SJCRH30 (cell line): ENCODE measurements at regions not wholly inside any gene's neighbourhood (a gene's known extent, or its start where the extent isn't known, plus 50 kb on each side); places are given as distances from the start of the nearest gene placed in this dataset.

ENCODE experiments used
- DNase-seq, 2 experiments: peaks; one replicate each; pipeline ENCODE4 v3.0.0-alpha.2; 2015 to 2020
- H3K27ac ChIP-seq: fragments of 250-450 bp; sonication (Bioruptor Pico); 2 replicates; pipeline ENCODE4 v1.5.1; 2020; ENCODE audit warnings: mild to moderate bottlenecking, moderate library complexity
- H3K27me3 ChIP-seq: fragments of 250-450 bp; sonication (Bioruptor Pico); 2 replicates; pipeline ENCODE4 v1.5.1; 2020; ENCODE audit warnings: mild to moderate bottlenecking, moderate library complexity
- H3K36me3 ChIP-seq: fragments of 250-450 bp; sonication (Bioruptor Pico); 2 replicates; pipeline ENCODE4 v1.5.1; 2020; ENCODE audit warnings: mild to moderate bottlenecking, moderate library complexity
- H3K4me1 ChIP-seq: fragments of 250-450 bp; sonication (Bioruptor Pico); 2 replicates; pipeline ENCODE4 v1.5.1; 2020; ENCODE audit warnings: mild to moderate bottlenecking, moderate library complexity
- H3K4me3 ChIP-seq: fragments of 250-450 bp; sonication (Bioruptor Pico); 2 replicates; pipeline ENCODE4 v1.5.1; 2020; ENCODE audit warnings: mild to moderate bottlenecking, moderate library complexity
- H3K9me3 ChIP-seq: fragments of 250-450 bp; sonication (Bioruptor Pico); replicated peaks from 2 replicates; pipeline ENCODE4 v1.5.1; 2020; ENCODE audit warnings: mild to moderate bottlenecking, moderate library complexity

GRCh38 chr10:128687408-128687807, 561.2 kb upstream of the MKI67 start:
- Histone ChIP-seq H3K27me3 (no peaks in the 10 kb centered on the region), H3K36me3 (no peaks in the 10 kb centered on the region), H3K4me3 (no peak overlapping the region), H3K27ac (no peak overlapping the region), H3K4me1 (no peaks in the 10 kb centered on the region), H3K9me3 (no peaks in the 10 kb centered on the region)
- no peak for DNase-seq

DNA sequence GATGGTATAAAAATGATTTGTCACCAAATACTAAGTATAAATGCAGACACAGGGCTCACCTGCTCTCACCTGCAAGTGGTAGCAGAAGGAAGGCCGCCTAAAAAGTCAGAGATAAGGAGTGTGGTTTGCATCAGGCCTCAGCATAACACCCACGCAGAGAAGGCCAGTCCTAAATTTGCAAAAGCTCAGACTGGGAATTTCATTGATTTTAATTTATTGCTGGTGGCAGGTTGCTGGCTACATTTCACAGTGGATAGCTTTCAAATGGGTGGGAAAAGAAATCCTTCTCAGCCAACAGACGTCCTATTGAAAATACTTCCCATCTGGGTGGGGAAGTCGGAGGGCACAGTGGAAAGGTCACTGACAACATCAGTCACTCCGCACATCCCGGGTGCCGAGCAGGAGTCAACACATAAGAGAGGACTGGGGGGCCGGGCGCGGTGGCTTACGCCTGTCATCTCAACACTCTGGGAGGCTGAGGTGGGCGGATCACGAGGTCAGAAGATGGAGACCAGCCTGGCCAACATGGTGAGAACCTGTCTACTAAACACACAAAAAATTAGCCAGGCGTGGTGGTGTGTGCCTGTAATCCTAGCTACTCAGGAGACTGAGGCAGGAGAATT, 561.8 kb upstream of the MKI67 start:
- H3K9me3 ChIP-seq: no peaks in the 10 kb centered on the region
- H3K4me3 ChIP-seq: no peak overlapping the region
- H3K4me1 ChIP-seq: no peaks in the 10 kb centered on the region
- H3K27me3 ChIP-seq: no peaks in the 10 kb centered on the region
- H3K27ac ChIP-seq: no peak overlapping the region
- no peaks in the 10 kb centered on the region for H3K36me3 ChIP-seq
- DNase-seq: no peak

GRCh38 chr10:128689667-128690066, 563.4 kb upstream of the MKI67 start:
- DNase-seq: no peak
- no peak overlapping the region for H3K4me3 ChIP-seq

DNA sequence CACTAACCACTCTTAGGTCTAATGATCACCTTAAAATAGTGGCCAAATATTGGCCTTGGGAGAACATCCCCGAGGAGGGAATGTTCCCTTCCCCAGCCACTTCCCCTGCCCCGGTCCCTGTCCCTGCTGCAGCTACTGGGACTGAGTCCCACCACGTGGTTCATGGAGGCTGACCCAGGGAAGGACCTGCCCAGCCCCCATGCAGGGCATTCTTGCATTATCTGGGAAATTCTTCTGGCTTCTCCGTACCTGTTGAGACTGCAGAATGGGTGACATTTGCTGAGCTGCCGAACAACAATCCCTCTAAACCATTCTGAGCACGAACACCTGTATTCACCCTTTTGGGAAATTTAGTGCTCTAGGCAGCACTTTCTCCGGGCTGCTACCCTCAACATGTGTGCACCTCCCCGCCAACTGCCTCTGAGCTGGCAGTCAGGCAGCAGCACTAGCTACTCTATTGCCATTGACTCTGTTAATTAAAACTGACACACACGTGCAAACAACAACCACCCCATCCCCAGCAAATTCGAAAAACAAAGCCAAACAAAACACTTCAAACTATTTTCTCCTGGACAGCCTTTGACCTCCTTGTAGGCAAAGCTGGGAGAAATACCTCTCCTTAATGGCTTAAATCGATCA, 567.4 kb upstream of the MKI67 start:
- Histone ChIP-seq H3K27me3 (no peaks in the 10 kb centered on the region), H3K4me3 (no peak overlapping the region), H3K36me3 (no peaks in the 10 kb centered on the region), H3K27ac (no peak overlapping the region), H3K4me1 (no peaks in the 10 kb centered on the region), H3K9me3 (no peaks in the 10 kb centered on the region)
- no peak for DNase-seq

More at GRCh38 chr10:128689667-128690066, 563.4 kb upstream of the MKI67 start:
- no peaks in the 10 kb centered on the region for H3K4me1 ChIP-seq
- H3K36me3 ChIP-seq: no peaks in the 10 kb centered on the region
- no peaks in the 10 kb centered on the region for H3K27me3 ChIP-seq
- no peak overlapping the region for H3K27ac ChIP-seq
- no peaks in the 10 kb centered on the region for H3K9me3 ChIP-seq

GRCh38 chr10:128694168-128694850, 568.1 kb upstream of the MKI67 start:
- Histone ChIP-seq H3K4me1 (no peaks in the 10 kb centered on the region), H3K27ac (no peak overlapping the region), H3K36me3 (no peaks in the 10 kb centered on the region), H3K27me3 (no peaks in the 10 kb centered on the region), H3K4me3 (no peak overlapping the region), H3K9me3 (no peaks in the 10 kb centered on the region)
- DNase-seq: no peak

DNA sequence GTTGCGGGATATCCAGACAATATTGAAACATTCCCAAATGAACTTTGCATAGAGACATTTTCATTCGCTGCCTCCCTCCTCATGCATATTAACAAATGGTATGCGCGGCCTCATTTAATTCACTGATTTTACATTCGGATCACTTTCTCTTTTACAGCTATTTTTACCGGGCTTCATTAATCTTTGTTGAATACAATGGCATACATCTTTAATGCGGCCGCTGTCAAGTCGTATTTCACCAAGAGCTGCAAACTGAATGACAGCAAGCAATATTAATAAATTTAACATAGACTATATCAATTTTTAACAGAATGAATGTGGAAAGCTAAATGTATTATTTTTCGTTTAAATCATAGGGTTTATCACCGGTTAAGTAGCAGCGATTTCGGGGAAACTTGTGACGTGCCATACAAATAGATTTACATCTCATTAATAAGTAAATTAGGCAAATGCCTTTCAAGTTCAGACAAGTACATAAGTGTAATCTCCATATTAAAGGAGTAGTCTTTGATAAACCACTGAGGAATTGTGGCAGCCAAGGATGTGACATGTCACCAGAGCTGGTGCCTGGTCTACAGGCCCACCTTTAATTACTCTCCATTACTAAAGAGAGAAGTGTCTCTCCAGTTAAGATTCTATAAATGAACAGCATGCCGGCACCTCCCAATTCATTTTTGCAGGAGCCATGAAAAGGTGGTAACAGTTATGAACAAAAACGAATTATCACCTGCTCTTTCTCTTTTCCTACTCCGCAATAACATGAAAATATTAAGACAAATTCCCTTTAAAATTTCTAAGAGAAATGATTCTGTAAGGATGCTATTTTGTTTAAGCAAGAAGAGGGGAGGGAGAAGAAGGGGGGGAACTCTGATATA, 568.9 kb upstream of the MKI67 start:
- Histone ChIP-seq H3K27ac (no peak overlapping the region), H3K4me1 (no peaks in the 10 kb centered on the region), H3K27me3 (no peaks in the 10 kb centered on the region), H3K4me3 (no peak overlapping the region), H3K36me3 (no peaks in the 10 kb centered on the region), H3K9me3 (no peaks in the 10 kb centered on the region)
- DNase-seq: no peak

DNA sequence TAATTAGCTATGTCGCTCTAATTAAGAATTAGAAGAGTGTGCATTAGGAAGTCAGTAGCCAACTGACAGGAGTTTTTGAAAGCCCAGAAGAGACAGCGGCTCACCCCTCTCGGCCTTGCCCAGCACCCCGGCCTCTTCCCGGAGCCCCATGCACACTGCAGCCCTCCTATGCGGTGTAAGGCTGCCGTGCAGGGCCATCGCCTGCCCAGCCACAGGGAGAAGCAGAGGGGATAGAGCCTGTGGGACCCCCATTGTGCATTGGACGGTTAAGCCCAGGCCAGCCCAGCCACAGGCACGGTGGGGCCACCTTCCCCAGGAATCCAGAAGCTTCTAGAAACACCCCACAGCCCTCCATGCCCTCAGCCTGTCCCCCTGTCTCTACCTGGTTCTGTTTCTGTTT, 569.7 kb upstream of the MKI67 start:
- Histone ChIP-seq H3K4me3 (no peak overlapping the region), H3K27ac (no peak overlapping the region), H3K27me3 (no peaks in the 10 kb centered on the region), H3K4me1 (no peaks in the 10 kb centered on the region), H3K36me3 (no peaks in the 10 kb centered on the region), H3K9me3 (no peaks in the 10 kb centered on the region)
- no peak for DNase-seq

- no peak for DNase-seq
- Histone ChIP-seq H3K27me3 (no peaks in the 10 kb centered on the region), H3K4me1 (no peaks in the 10 kb centered on the region), H3K9me3 (no peaks in the 10 kb centered on the region), H3K4me3 (no peak overlapping the region), H3K27ac (no peak overlapping the region), H3K36me3 (no peaks in the 10 kb centered on the region)
Observed at GRCh38 chr10:128697437-128697836, 571.2 kb upstream of the MKI67 start.

DNA sequence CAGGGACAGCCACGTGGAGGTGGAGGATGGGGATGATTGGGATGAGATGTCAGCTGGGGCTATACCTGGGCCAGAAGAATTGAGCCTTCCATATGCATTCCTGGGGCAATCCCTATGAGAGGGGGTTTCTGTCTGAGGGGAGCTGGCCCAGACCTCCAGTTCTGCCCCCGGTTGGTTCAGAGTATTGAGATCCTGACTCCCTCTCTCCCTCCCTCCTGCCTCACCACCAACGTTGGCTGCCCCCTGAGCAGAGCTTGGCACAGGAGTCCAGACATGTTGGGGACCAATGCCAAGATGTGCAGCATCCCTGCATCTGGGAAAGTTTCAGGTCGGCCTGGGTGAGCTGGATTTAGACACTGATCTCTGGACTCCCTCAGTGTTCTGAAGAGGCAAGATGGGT, 575.2 kb upstream of the MKI67 start:
- DNase-seq: no peak
- Histone ChIP-seq H3K36me3 (no peaks in the 10 kb centered on the region), H3K27ac (no peak overlapping the region), H3K4me1 (no peaks in the 10 kb centered on the region), H3K4me3 (no peak overlapping the region), H3K9me3 (no peaks in the 10 kb centered on the region), H3K27me3 (no peaks in the 10 kb centered on the region)

- Histone ChIP-seq H3K27me3 (no peaks in the 10 kb centered on the region), H3K4me1 (no peaks in the 10 kb centered on the region), H3K4me3 (no peak overlapping the region), H3K36me3 (no peaks in the 10 kb centered on the region), H3K27ac (no peak overlapping the region), H3K9me3 (no peaks in the 10 kb centered on the region)
- DNase-seq: no peak
Observed at GRCh38 chr10:128701837-128702236, 575.6 kb upstream of the MKI67 start.

GRCh38 chr10:128704716-128705115, 578.5 kb upstream of the MKI67 start:
- no peak for DNase-seq
- Histone ChIP-seq H3K9me3 (no peaks in the 10 kb centered on the region), H3K36me3 (no peaks in the 10 kb centered on the region), H3K27me3 (no peaks in the 10 kb centered on the region), H3K4me1 (no peaks in the 10 kb centered on the region), H3K4me3 (no peak overlapping the region), H3K27ac (no peak overlapping the region)

GRCh38 chr10:128708182-128708581, 582.0 kb upstream of the MKI67 start:
- Histone ChIP-seq H3K27me3 (no peaks in the 10 kb centered on the region), H3K36me3 (no peaks in the 10 kb centered on the region), H3K27ac (no peak overlapping the region), H3K9me3 (no peaks in the 10 kb centered on the region), H3K4me1 (no peaks in the 10 kb centered on the region), H3K4me3 (no peak overlapping the region)
- no peak for DNase-seq

DNA sequence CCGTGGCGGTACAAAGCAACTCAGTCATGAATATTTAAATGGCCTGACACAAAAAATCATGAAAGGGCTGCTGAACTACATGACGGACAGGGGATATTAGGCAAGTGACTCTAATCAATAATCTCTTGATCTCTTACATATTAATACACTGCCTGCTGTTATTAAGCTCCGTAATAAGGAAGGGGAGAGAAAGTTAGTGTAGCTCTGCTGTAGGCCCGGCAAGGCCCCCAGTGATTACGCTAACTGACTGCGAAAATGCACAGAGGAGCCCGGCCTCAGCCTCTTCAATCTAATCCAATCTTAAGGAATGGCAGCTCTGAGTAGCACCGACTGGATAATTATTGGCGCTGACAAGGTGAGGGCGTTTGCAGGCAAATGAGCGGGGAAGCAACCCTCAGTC, 583.5 kb upstream of the MKI67 start:
- Histone ChIP-seq H3K27ac (no peak overlapping the region), H3K4me1 (no peaks in the 10 kb centered on the region), H3K4me3 (no peak overlapping the region), H3K9me3 (no peaks in the 10 kb centered on the region), H3K36me3 (no peaks in the 10 kb centered on the region), H3K27me3 (no peaks in the 10 kb centered on the region)
- no peak for DNase-seq

- Histone ChIP-seq H3K27ac (no peak overlapping the region), H3K36me3 (no peaks in the 10 kb centered on the region), H3K9me3 (no peaks in the 10 kb centered on the region), H3K4me3 (no peak overlapping the region), H3K4me1 (no peaks in the 10 kb centered on the region), H3K27me3 (no peaks in the 10 kb centered on the region)
- no peak for DNase-seq
Observed at GRCh38 chr10:128710098-128710797, 584.0 kb upstream of the MKI67 start.
